ENCODE measurements at regions not wholly inside any gene's neighbourhood (a gene's known extent, or its start where the extent isn't known, plus 50 kb on each side); places are given as distances from the start of the nearest gene placed in this dataset.

DNA sequence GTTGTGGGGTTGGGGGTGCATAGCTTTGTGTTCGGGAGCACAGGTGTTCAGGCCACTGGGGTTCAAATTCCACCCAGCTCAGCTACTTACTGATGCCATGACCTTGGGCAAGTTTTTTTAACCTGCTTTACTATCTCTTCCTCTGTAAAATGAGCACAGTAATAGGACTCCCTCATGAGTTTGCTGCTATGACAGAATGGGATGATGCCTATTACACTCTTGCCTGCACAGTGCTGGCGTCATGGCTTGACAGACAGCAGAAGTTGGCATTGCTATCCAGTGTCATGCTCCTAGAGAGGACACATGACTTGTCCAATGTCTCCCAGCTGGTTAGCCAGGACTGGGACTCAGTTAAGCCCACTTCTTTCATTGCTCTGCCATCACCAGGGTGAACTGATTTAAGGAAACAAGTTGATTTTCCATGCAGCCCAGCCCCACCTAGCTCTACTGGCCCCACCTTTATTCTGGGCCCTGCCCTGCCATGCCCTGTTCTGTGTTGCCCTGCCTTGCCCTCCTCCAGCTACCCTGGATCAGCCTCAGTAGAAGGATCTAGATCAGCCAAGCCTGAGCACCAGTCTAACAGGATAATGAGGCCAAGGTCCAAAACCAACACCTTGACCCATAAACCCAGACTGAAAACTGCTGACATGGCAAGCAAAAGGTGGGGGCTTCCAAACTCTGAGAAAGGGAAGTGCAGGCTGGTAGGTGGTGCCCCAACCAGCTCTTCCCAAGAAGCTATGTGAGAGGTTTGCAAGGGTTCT, 155.8 kb upstream of the ATP11B start:
- H4K8ac ChIP-seq (ENCODE audit: low read depth in 2 of 2, low read length in 2 of 2) = no peak overlapping the region
- no TSS peak for BruUV-seq (replicated peaks)
- no peak overlapping the region for H4K5ac ChIP-seq (ENCODE audit: low read depth, low read length)
- H3K4ac ChIP-seq (ENCODE audit: low read depth, low read length) = no peak overlapping the region
- no peak overlapping the region for H2AFZ ChIP-seq (replicated peaks; ENCODE audit: low read length, poor library complexity)
- no peak overlapping the region for H3K4me3 ChIP-seq (ENCODE audit: insufficient read depth, low read depth, low read length)
- H2BK120ac ChIP-seq (ENCODE audit: low read depth, low read length) = no peak overlapping the region
- H2AK5ac ChIP-seq (ENCODE audit: low read depth, low read length) = no peak overlapping the region
- peaks cover 7% of the 10 kb centered on the region for H3K9me3 ChIP-seq (ENCODE audit: control insufficient read depth, insufficient read depth, low read length)
- no peak overlapping the region for H2BK15ac ChIP-seq (ENCODE audit: low read depth, low read length)
- H4K91ac ChIP-seq (ENCODE audit: insufficient read depth, low read depth, low read length) = no peak overlapping the region
- no peak overlapping the region for H3K23ac ChIP-seq (ENCODE audit: low read depth, low read length)
- H2AK9ac ChIP-seq (replicated peaks; ENCODE audit: low read depth, low read length, poor library complexity) = no peak overlapping the region
- no peak overlapping the region for H3K27ac ChIP-seq (ENCODE audit: insufficient read depth, low read length)
- no peak for TF ChIP-seq CHD1 (IDR thresholded peaks at IDR 0.05; ENCODE audit: low read depth, low read length)
- peak; percentile 70 for TF ChIP-seq MAFK (IDR thresholded peaks at IDR 0.05; ENCODE audit: low read depth, low read length)
- TF ChIP-seq CEBPB (IDR thresholded peaks at IDR 0.05; ENCODE audit: low read depth, low read length) = no peak
- DNase-seq = no peak
- WGBS, 2 experiments (ENCODE audit: extremely low coverage in 2 of 2, insufficient read length in 1 of 2) = 17% methylated on average over 1 of the region's 2 CpGs; no CpG with 5 or more reads in 1 of the 2 experiments
- no peaks in the 10 kb centered on the region for H3K36me3 ChIP-seq (ENCODE audit: control insufficient read depth, insufficient read depth, low read length)
- dilution Hi-C loops (cut with HindIII; ENCODE audit: low sequenced_read_pairs, unreplicated experiment) = no loop called here
- no peak overlapping the region for H3K9ac ChIP-seq (ENCODE audit: low read depth, low read length)
- no peak overlapping the region for H3K4me2 ChIP-seq (ENCODE audit: low read depth, low read length)
- H3K4me1 ChIP-seq (ENCODE audit: control insufficient read depth, insufficient read depth, low read length) = no peaks in the 10 kb centered on the region
- no peak for ATAC-seq (ENCODE audit: low read depth)
- no peak overlapping the region for H2BK20ac ChIP-seq (ENCODE audit: low read depth, low read length)
- H4K20me1 ChIP-seq (ENCODE audit: insufficient read depth, low read length) = no peaks in the 10 kb centered on the region
- no peaks in the 10 kb centered on the region for H3K9me1 ChIP-seq (ENCODE audit: insufficient read depth, low read length)
- no peak overlapping the region for H2BK5ac ChIP-seq (ENCODE audit: low read depth, low read length, poor library complexity, severe bottlenecking)
- H3K56ac ChIP-seq (ENCODE audit: extremely low read depth, insufficient read depth, low read length) = no peak overlapping the region
- H3K18ac ChIP-seq (ENCODE audit: low read depth, low read length) = no peak overlapping the region
- no peaks in the 10 kb centered on the region for H3K27me3 ChIP-seq (ENCODE audit: control insufficient read depth, insufficient read depth, low read length)
- ChIA-PET POLR2A (ENCODE audit: unreplicated experiment) (no interaction called here), CTCF (no interaction called here)
- no peak overlapping the region for H3K14ac ChIP-seq (replicated peaks; ENCODE audit: low read depth, low read length)
- in situ Hi-C loops (cut with MboI; ENCODE audit: low sequenced_read_pairs) = no loop called here
- H3K79me1 ChIP-seq (ENCODE audit: low read depth in 1 of 2, low read length in 2 of 2) = no peaks in the 10 kb centered on the region
- intact Hi-C loops (cut with micrococcal nuclease) = no loop called here
